HG02970 (cell line): ENCODE measurements at regions not wholly inside any gene's neighbourhood (a gene's known extent, or its start where the extent isn't known, plus 50 kb on each side); places are given as distances from the start of the nearest gene placed in this dataset.
"Not testable (repeated sequence)": the region's sequence is repeated elsewhere in the genome, so short reads cannot be mapped to it uniquely, and the experiment has no call there.

ENCODE experiments used
- ATAC-seq: cut with Tn5 transposase; IDR thresholded peaks from one replicate; pipeline ENCODE4 v1.9.1; 2021; ENCODE audit warnings: mild to moderate bottlenecking, moderate library complexity, moderate number of reproducible peaks; ENCODE audit not compliant: unreplicated experiment, low FRiP score

GRCh38 chr3:144023543-144023942 lies 51.9 kb downstream of the DIPK2A start:
- not testable (repeated sequence) for ATAC-seq

DNA sequence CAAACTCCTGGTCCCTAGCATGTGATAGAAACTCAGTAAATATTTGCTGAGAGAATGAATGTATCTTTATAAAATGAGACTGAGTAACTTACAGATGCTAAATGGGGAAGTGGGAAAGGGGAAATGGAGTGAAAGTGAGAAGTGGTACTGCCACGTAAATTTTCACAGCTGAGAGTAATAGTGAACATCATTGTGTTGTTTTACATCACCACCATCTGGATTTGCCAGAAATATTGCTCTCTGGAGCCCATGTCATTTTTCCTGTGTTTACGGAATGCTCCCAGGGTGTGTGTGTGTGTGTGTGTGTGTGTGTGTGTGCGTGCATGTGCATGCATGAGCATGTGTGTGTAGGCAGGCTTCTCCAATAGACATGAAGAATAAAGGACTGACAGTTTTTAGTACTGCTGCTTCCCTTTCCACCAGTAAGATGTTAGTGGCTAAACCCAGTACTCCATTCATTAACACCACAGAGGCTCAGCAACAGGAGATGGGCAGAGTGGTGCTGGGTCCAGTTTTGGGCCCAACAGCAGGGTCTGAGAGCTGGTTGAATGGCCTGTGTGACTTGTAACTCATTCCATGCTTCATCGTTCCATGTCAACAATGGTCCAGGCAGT lies 57.3 kb downstream of the DIPK2A start:
- ATAC-seq = peak; percentile 82

DNA sequence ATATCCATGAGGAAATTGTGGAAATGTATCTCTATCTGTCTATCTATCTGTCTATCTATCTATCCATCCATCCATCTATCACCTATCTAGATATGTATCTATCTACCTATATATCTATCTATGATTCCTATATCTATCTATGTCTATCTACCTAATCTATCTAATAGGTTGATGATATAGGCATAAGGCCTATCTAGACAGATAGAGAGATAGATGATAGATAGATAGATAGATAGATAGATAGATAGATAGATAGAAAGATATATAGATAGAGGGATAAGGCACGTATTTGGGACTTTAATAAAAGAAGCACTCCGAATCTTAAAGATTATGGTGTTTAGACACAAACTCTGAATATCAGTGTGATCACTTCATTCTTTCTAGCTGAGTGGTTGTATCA lies 58.1 kb downstream of the DIPK2A start:
- ATAC-seq = no peak

DNA sequence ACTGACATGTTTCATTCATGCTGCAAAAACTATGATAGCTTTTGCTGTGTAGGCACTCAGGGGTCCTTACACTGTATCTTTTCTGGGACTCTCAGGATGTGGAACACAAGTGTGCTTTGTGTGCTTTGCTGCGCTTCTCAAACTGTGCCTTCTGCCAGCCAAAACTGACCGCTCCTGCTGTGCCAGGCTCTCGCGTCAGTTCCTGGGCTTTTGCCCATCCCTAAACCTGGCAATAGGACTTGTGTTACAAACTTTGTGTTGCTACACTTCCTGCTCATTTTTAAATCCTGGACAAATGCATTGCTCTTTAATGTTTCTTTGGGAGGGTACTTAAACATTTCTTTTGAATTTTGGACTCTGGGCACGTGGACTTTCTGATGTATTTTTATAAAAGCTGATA lies 60.3 kb downstream of the DIPK2A start:
- ATAC-seq = no peak

- peak; percentile 70 for ATAC-seq
Observed at GRCh38 chr3:144032531-144033239, 61.1 kb downstream of the DIPK2A start.

- no peak for ATAC-seq
Observed at GRCh38 chr3:144033240-144033589, 61.6 kb downstream of the DIPK2A start.

DNA sequence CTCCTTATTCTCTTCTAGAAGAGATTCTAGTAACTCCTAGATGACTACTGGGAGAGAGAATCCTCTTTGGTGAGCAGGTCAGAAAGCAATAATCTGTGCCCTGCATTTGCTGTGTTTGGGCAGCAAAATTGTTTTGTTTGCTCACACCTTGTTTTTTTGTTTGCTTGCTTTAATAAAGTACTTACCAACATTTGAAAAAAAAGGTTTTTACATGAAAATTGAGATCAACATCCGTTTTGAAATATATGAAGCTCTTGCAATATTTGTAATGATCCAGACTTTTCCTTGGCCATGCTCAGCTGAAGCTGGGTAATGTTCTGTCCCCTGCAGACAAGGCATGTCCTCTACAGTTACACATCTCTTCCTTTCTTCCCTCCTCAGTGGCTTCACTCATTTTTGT lies 62.2 kb downstream of the DIPK2A start:
- ATAC-seq = no peak

GRCh38 chr3:144034715-144035290 lies 63.2 kb downstream of the DIPK2A start:
- no peak for ATAC-seq

DNA sequence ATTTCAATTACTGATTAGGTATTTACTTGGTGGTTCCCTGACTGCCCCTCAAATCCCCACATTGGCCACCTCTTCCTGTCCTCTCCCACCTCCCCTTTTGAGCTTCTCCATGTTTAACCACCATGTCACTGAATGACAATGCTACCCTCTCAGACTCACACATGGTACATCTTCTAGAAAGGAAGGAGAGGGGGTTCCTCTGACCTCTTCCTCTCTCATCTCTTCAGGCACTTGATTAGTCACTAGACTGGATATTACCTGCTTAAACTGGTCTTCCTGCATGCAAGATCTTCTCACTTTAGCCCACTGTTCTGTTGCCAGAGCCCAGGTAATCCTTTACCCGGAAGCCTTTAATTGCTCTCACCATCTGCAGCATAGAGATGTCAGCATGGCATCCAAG lies 64.9 kb downstream of the DIPK2A start:
- ATAC-seq = no peak

GRCh38 chr3:144039661-144040060 lies 68.0 kb downstream of the DIPK2A start:
- no peak for ATAC-seq

DNA sequence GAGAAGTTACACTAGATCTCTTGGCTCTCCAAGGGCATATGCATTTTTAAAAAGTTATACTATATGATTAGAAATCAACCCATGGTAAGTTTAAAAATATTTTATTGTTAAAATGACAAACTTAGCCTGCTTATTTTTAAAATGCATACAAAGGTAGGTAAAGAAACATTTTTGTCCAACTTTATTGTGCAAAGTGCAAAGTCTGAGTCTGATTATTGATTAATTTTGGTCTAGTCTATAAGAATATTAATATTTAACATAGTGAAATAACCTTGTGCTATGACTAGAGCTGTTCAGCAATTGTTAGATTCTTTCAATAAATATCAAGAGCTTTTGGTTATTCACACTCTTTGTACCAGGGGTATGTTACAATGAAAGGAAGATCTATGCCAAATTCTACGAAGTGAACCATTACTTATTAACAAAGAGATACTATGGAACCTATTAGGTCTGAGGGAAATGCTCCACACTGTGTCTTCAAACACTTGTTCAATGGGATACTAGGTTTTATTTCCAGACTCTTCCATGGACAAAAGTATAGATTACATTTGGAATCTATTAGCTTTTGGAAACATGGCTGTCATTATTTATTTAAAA lies 70.4 kb downstream of the DIPK2A start:
- ATAC-seq = no peak

DNA sequence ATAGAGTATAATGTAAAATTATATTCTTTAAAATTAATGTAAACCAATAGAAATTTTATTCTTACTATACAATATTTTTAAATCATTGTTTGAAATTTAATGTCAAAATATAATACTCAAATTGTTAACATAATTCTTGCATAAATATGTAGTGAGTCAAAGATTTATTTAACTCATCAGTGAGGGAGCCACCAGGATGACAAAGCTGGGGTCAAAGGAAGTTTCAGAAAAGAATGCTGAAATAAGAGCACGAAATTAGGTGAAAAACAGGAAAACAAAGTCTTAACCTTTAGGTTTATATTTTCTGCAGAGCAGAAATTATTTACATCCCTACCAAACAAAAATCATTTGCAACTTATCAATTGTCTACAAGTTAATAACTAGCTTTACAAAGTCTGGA lies 74.1 kb downstream of the DIPK2A start:
- ATAC-seq = no peak

- no peak for ATAC-seq
Observed at GRCh38 chr3:144049374-144049773, 77.8 kb downstream of the DIPK2A start.

DNA sequence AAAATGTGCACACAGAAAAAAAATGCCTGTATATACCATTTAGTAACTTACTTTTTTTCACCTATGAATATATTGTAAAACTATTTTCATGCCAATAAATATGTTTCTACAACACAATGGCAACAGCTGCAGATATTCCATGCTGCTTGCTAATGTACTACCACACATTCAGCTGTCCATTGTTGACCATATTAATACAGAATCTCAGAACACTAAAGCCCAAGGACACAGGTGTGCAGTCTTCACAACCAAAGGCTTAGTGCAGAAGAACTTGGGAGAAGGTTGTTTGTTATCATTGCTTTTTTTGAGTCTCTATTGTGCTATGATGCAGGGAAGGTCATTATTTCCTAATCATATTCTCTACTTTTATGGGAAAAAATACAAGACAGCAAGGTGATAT lies 79.6 kb downstream of the DIPK2A start:
- ATAC-seq = no peak

DNA sequence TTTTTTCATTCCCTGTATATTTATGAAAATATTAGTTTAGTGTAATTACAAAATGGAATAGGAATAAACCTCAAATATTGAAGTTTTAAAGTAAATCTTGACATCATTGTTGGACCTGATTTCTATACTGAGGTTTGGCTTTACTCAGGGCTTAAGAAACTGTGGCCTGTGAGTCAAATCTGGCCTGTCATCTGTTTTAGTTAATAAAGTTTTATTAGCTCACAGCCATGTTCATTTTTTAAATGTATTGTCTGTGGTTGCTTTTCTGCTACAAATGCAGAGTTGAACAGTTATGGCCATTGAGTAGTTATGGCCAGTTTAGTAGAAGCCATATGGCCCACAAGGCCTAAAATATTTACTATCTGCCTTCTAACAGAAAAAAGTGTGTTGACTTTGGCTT lies 80.7 kb downstream of the DIPK2A start:
- no peak for ATAC-seq

DNA sequence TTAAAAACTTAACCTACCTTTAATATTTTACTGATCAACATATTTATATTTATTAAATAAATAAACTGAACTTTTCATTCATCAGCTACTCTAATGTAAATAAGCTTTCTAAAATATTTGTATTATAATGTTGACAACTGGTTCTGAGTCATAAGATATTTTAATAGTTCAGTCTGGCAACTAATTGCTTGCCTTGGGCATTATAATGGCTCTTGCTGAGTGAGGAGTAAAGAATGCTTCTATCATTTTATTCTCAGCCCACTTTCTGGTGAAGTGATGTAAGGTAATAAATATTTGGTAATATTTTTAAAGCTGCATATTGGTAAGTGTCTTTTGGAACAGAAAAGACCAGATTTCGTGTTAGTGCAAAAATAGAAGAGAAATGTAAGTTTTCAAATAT lies 81.5 kb downstream of the DIPK2A start:
- ATAC-seq = no peak

DNA sequence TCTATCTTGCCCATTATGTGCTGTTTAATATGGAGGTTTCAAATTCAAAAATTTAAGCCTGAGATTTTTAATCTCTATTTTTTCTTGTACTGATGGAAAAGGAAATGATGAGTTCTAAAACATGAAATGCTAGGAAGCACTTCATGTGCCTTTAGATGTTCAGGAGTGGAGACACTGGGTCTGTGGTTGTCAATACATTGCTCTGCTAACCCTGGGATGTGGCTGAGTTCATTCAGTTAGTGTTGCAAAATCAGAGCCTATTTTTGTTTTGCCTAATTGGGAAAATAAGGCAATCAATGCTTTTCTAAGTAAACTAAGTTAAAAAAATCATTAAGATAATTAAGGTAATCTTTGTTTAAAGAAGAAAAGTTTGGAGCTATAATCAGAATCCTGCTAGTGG lies 83.1 kb downstream of the DIPK2A start:
- ATAC-seq = no peak

DNA sequence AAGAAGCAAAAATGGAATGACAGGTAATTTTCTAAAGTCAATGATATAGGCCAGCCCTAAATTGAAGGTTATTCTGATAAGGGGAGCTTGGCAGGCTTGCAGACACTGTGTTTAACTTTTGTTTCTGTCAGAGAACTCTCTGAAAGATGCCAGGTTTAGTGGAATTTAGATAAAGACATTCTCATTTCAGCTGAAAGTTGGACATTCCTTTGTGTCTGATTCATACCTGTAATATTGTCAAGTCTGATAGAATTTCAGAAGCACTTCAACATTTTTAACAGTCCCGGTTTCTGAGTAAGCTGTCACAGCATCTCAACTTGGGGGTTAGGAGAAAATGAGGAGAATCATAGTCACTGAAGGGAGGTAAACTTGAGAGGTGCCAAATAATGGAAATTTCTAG lies 84.0 kb downstream of the DIPK2A start:
- no peak for ATAC-seq

DNA sequence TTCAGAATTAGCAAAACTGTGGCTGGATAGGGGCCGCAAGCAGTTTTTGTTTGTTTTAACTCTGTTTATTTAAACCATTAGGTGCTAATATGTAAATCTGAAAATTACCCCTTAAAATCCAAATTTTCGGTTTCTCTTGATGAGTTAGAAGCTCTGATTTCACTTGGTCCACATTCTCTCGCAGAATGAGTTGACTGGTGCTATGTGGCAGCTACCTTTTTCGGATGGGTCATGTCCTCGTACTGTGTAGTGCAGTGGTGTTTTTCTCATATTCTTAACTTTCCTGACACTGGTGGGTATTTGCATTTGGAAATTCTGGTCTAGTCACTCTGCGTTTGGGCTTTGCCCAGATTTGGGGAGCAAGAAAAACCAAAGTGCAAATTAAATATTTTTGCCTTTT lies 87.1 kb downstream of the DIPK2A start:
- ATAC-seq = no peak

DNA sequence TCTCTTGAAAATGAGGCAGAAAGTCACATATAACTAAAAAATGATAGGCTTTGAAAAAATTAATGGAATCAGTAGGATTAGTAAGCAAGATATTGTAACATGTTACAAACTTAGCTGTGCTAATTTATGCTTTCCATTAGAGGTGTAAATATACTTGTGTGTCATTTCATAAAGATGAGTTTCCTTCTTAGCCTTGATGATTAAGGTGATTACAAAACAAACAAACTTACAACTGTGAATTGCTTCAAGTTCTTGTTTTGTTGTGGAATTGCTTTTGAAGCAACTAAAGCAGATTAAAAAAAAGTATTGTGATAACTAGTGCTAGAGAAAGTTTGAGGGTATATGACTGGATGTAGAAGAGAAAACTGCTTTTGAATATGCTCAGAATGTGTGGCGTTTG lies 87.9 kb downstream of the DIPK2A start:
- ATAC-seq = no peak

DNA sequence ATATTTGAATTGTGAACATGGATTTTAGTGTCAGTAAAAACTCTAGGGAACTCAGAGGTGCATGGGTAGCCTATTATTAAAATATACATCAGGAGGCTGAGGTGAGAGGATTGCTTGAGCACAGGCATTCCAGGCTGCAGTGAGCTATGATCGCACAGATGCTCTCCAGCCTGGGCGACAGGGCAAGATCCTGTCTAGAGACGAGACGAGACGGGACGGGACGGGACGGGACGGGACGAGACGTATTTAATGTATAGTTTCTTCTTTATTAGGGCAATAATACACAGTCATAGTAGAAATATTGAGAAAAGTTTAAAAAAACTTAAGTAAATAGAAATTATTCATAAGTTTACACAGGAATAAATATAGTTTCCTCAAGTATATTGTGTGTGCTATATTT lies 89.3 kb downstream of the DIPK2A start:
- no peak for ATAC-seq

DNA sequence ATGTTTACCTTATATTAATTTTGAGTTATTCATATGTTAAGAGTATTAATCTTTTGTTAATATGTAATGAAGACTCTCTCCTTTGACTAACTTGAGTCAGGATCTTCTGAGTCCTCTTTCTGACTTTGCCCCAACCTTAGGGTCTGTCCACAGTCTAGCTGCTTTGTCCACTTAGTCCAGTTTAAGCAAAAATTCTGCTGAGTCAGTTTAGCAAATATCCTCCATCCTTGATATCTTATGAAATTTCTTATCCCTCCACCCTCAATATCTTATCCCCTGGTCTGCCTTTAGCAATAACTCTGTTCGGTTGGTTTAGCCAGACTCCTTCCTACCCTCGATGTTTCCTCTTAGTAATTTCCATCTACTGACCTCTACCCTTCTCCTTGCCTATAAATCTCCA lies 91.7 kb downstream of the DIPK2A start:
- ATAC-seq = no peak
